ENCODE measurements at regions not wholly inside any gene's neighbourhood (a gene's known extent, or its start where the extent isn't known, plus 50 kb on each side); places are given as distances from the start of the nearest gene placed in this dataset.

DNA sequence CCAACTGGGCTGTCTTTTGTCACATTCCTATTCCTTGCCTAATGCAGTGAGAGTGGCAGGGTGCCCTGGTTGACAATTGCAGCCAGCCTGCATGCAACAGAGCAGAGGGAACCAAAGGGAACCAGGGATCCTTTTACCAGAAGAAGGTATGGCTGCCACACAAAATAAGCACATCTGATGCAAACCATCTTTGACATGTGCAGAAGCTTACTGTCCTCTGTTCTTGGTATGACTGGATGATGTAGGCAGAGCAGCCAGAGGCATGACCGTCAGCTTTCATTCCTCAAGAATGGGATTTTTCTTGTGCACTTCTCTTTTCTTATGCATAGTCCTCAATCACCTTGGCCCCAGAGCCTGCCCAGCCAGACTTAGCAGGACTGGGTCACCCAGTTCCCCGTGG lies 116.1 kb downstream of the UQCRFS1 start:
- no peak for DNase-seq (ENCODE audit: low spot score)

DNA sequence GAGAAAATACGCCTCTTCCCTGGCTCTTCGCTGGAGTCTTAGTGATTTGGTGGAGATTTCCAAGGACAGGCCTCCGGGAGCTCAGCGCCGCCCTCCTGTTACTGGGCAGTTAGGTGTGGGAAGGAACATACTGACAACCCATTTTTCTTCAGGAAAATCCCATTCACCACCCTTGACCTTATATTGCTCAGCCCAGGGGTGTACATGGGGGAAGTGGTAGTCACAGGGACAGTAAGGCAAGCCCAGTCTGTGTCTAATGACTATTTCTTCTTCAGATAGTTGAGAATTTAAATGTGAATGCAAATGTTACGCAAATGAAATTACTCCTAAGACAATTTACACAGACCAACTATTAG lies 119.4 kb downstream of the UQCRFS1 start:
- DNase-seq (ENCODE audit: low spot score): no peak

DNA sequence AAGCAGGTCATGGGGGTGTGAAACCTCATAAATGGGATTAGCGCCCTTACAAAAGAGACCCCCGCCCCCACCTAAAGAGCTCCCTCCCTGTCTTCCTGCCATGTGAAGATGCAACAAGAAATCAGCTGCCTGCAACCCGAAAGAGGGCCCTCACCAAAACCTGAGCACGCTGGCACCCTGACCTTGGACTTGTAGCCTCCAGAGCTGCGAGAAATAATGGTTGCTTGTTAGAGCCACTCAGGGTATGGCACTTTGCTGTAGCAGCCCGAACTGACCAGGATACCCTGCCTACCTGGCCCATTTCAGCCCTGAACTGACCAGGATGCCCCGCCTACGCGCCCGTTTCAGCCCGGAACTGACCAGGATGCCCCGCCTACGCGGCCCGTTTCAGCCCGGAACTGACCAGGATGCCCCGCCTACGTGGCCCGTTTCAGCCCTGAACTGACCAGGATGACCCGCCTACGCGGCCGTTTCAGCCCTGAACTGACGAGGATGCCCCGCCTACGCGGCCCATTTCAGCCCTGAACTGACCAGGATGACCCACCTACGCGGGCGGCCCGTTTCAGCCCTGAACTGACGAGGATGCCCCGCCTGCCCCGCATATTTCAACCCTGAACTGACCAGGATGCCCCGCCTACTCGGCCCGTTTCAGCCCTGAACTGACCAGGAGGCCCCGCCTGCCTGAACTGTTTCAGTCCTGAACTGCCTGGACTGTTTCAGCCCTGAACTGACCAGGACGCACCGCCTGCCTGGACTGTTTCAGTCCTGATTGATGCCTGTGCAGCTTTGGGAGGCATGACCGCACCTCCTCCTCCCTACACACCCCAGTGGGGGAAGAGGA lies 120.0 kb downstream of the UQCRFS1 start:
- no peak for DNase-seq (ENCODE audit: low spot score)

DNA sequence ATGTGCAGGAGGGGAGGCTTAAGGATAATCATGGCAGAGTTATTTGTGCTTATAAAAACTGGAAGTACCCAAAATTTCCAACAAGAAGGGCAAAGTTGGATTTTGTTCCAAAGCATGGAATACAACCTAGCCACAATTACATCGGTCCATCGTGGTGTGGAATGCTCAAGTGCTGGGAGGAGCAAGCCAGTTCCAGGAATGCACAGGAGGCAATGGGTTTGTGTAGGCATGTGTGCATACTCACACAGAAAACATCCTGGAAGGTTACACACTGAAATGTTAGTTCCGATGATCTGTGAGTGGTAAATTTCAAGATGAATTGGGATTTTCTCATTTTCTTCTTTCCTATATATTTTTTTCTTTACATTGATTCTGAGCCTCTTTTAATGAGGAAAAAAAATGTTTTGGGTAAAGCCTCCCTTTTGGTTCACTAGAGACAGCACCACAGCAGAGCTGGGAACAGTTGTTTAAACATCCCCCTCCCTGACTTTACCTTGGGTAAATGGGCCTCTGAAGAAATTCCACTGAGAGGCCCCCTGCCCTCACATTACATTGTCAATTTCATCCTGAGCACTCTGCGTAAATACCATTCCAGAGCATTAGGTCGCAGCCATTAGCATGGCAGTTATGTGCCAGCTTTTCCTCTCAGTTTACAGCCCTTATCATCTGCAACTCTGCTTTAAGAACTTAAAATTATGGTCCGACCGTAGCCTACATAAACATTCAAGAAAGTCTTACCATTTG lies 122.0 kb downstream of the UQCRFS1 start:
- no peak for DNase-seq (ENCODE audit: low spot score)

DNA sequence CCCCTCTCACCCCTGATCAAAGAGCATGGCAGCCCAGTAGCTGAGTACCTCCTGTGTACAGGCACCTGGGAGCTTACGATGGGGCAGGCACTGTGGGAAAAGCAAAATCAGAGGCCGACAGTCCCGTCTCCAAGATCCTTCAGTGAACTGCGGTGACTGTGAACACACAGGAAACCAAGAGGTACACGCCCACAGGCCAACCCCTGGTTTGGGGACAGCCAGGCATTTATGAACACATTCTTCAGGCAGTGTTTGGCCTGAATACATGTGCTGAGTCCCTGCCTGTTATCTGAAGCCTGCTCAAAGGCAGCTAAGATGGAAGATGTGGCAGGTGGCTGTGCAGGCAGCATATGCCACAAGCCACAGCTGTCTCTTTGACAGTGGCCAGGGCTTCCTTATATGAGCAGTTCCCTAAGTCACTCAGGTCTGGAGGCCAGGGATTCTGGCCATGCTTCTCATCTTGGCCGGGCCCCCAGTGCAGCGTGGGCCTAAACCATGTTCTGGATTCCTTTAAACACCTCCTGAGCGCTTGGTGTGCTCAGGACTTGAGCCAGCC lies 123.6 kb downstream of the UQCRFS1 start:
- no peak for DNase-seq (ENCODE audit: low spot score)

DNA sequence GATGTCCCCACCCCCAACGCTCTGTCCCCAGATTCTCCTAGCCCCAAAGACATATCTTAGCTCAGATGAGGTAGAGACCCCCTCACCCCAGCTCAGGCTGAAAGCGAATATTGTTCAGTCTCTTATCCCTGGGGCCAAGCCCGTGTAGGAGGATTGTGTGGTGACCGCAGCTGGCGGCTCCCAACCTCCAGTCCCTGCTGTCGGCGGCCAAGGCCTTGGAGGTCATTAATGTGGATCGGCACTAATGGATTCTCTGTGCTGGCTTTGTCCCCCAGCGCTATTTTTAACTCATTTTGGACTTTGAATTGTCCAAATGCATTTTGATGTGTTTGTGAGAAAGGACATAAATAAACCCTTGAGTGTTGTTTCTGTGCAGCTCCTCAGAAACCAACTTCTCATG lies 124.2 kb downstream of the UQCRFS1 start:
- DNase-seq (ENCODE audit: low spot score): no peak

DNA sequence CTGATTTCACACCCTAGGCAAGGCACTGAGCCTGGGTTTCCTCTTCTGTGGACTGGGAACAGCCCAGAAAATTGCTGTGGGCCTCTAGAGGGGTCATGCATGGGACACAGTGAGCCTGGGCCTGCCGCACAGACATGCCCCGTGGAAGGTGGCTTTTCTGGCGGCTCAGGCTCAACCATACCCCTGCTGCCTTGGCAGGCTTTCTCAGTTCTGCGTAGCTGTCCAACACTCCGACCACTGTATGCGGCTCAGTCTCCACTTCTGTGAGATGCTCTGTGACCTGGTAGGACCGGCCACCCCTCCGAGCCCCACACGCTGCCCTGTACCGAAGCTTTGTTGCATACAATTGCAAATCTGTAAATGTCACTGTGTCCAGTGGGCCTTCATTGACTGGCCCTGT lies 126.3 kb downstream of the UQCRFS1 start:
- DNase-seq (ENCODE audit: low spot score): no peak

DNA sequence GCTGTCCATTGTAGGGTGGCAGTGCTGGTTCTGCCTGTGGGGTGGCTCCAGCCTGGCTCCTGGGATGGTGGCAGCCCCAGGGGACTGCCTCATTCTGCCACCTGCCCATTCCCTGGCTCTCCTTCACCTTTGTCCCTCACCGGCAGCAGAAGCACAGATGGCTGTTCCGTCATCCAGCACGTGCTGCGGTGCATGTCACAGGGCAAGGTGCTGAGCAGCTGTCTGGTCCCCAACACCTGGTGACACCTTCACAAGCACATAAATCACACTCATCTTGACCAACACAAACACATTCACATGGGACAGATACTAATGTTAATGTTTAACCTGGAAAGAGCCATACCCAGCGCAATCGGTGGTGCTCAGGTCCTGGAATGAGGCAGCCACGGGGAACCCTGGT lies 126.8 kb downstream of the UQCRFS1 start:
- no peak for DNase-seq (ENCODE audit: low spot score)

DNA sequence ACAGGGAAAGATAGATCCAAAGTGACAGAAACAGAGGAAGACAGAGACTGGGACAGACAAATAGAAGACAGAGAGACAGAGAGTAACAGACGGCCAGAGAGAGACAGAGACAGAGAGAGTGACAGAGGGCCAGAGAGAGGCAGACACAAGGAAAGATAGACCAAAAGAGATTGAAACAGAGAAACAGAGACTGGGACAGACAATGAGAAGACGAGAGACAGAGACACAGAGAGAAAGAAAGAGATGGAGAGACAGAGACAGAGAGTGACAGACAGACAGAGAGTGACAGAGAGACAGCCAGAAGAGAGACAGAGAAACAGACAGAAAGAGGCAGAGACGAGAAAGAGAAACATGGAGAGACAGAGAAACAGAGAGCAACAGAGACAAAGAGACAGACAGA lies 127.3 kb downstream of the UQCRFS1 start:
- no peak for DNase-seq (ENCODE audit: low spot score)

DNA sequence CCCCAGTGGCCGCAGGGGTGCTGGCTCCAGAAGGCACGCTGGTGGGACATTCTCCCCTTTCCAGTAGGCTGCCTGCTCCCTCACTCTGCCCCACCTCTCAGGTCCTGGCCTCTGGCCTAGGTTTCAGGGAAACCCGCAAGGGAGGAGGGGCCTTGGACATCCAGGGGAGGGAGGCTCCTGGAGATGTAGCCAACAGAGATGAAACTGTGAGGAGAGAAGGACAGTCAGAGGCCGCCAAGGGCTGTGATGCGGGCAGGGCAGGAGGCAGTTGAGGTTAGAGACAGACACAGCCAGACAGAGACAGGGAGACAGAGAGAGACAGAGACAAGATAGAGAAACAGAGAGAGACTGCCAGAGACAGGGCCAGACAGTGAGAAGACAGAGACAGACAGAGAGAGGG lies 127.7 kb downstream of the UQCRFS1 start:
- no peak for DNase-seq (ENCODE audit: low spot score)

DNA sequence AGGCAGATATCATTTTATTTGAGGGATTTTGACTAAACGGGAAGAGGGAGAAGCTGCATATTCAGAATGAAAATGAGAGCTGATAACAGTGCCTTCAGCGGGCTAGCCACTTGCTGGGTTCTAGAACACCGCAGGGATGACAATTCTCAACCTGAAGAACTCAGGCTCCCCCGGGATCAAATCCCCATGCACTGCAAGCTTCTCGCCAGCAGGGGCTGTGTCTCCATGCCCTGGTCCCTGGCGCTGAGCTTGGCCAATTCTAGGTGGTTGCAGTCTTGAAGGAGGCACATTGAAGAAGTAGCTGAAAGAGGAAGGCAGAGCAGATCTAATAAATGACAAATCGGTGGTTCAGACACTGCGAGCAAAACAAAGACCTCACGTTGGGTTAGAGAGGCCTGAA lies 128.7 kb downstream of the UQCRFS1 start:
- DNase-seq (ENCODE audit: low spot score): no peak

DNA sequence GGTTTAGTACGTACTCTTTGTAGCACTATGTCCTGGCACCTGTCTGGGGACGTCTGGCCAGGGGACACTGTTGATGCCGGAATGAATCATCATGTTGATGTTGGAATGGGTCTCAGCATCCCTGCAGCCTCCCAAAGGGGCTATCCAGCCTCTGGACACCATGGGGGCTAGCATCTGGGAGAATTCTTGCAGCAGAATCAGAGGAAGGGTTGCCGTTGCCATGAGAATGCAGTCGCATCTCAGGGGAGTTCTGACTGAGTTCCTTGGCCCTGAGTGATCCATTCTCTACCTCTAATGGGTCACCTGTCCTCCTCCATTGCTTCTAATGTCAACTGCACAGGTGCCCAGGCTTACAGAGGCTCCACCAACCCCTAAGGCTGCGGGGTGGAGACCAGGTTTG lies 129.1 kb downstream of the UQCRFS1 start:
- DNase-seq (ENCODE audit: low spot score): no peak

DNA sequence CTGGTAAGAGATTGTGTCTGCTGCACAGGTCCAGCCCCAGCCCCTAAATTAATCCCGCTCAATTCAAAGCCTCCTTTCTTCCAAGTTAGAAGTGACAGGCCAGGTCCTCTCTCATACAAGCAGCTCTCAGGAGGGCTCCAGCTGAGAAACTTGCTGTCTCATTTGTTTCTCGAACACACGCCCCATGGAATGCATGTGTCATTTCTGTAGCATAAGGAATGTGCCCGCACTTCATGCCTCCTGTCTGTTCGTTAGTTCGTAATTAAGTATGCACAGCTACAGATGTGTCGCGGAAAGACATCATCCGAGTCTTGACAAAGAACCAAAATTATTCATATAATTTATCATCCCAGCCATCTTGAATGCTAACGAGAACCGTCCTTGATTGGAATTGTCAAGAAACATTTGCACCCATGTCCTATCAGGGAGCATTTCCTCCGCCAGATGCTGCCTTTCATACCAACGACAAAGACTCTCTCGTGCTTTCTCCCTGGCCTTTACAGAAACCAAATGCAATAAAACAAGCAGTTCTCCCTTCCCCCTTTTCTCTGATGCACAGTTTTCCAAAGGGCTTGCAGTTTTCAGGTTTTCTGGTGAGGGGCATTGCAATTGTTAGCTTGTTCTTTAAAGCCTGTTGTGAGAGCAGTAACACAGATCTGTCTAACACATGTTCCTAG lies 133.5 kb downstream of the UQCRFS1 start:
- no peak for DNase-seq (ENCODE audit: low spot score)

DNA sequence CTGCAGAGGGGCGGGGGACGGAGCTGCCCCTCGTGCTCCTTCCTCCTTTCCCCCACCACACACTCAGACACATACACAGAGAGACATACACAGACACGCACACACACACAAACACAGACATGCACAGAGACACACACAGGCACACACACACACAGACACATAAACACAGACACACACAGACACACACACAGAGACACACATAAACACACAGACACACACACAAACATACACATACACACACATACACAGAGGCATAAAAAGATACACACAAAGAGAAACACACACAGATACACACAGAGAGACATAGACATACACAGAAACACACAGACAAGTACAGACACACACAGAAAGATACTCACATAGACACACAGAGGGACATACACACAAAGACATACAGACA lies 136.0 kb downstream of the UQCRFS1 start:
- DNase-seq (ENCODE audit: low spot score): no peak

DNA sequence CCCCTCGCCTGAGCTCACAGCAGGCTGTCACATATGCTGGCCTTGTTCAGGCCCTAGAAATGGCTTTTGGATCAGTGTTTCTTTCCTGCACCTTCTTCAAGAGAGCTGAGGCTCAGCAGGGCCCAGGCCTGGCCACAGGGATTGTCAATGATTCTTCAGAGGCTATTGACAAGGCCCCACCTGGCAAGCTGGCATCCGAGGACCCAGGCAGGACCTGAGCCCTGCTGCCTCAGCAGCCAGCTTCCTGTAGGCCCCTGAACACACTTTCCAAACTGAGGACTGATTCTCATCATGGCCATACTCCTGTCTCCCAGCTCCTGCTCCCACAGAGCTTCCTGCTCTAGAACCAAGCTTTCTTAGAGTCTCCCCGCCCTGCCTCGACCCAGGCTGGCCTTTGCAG lies 136.8 kb downstream of the UQCRFS1 start:
- no peak for DNase-seq (ENCODE audit: low spot score)

DNA sequence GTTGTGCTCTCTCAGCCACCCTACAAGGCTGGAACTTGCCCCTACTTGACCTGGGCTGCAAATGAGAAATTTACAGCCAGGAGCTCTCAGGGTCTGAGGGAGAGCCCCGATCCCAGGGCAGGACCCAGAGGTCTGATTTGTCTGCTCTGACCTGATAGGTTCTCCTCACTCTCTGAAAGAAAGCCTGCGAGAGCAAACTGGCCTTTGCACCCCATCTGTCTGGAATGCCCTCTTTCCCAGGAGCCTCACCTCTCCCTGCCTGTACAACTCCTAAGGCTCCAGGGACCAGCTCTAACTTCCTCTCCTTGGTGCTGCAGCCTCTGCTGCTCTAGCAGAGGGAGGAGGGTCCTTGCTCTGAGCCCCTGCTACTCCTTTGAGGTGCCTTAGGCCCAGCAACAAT lies 137.8 kb downstream of the UQCRFS1 start:
- DNase-seq (ENCODE audit: low spot score): no peak

DNA sequence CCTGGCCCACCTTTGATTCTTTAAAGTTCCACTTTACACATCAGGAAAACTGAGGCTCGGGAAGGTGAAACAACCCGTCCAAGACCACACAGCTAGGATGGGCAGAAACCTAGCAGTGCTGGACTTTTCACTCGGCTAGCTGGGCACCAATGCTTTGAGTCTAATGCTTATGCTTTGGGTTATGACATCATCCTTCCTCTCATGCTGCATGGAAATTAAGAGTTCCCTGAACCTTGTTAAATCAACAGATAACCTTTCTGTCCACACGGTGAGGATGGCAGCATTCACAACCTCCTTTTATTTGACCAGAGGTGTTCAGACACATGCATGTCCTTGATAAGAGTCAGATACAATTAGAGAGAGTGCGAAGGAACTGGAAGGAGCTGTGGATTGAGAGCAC lies 138.4 kb downstream of the UQCRFS1 start:
- DNase-seq (ENCODE audit: low spot score): no peak

DNA sequence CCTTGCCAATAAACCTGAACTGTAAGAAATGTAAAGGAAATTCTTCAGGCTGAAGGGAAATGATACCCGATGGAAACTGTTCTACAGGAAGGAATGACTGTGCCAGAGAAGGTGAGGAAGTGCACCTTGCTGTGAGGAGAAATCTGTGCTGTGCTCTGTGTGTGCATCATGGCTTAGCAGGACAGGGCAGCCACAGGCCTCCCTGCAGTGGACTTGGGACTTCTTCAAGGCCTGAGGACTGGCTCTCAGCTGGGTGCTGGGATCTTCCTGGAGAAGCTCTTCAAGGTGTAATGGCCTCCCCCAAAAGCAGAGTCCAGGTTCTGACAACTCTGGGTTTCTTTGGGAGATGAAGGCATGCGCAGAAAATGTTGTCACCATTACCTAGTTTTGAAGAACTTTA lies 145.1 kb downstream of the UQCRFS1 start:
- no peak for DNase-seq (ENCODE audit: low spot score)

DNA sequence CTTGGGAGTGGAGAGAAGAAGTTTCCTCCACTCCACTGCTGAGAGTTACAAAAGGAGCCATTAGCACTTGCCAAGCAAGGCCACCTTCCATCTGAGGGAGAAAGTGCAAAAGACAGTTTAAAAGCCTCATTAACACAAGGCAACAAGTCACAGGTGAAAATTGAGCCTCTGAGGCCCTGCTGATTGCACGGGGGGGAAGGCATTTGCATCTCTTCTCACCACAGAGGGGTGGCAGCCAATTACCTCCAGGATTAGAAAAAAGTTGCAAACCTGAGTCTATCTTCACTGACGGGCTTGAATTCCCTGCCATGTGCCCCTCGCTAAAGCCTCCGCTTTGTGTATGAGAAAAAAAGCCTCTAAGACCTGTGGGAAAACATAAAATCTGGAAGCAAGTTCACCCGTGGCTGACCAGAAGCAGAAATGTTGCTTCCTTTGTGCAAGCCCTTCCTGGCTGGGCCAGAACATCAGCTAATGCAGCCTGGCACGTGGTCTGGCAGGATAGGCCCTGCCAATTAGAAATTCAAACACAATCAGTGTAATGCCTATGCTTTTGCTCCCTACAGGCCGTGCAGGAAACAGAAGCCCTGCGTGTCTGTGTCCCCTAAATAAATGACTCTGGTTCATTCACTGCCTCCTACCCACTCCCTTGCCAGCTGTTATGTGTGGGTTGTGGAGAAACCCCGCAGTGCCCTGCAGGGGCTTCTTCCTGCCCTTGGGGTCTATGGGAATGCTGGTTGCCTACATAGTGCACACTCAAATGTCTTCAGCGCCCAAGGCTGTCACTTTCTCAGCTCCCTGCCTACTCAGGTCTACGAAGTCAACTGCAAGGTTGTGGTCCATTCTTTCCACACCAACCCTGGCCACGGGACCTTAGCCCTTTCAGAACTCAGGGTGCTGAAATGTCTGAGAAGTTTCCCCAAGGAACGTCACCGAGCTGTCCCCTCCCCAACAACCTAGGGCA lies 150.2 kb downstream of the UQCRFS1 start:
- no peak for DNase-seq (ENCODE audit: low spot score)

DNA sequence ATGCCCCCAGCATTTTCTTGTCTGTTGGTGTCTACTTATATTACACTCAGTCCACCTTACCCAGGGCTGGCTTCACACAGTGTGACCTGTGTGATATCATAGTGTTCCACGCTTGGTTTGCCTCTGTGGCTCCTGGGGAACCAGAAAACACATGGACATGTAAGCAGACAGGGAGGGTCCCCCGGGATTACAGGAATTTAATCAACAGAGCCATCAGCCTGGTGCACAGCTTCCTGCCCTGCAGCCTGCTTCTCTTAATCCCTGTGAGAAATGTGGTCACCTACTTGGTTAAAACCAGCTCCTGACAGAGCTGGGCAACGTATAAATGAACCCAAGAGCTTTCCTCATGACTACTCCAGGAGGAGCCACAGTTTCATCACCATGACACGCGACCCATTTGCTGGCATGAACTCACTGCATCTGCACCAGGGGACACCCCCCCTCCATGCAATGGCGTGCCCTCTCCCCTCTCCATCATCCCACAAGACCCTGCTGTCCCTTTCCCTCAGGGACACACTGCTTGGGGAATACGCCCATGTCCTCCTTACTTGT lies 152.1 kb downstream of the UQCRFS1 start:
- DNase-seq (ENCODE audit: low spot score): no peak

DNA sequence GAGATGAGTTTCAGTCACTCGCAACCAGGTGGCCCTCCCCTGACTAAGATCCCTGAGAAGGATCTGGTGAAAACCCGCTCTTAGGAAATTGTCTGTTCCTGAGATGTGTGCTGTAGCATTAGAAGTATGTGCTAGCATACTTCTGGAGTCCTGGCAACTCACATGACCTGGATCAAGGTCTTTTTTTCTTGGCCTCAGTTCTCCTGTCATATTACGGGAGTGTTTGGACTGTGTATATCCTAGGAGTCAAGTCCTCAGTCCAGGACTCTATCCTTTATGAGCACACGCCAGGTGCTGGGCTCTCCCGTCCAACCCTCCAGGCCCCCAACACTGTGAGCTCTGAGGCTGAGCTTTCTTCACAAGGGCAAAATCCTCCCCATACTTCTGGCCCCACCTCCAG lies 156.4 kb downstream of the UQCRFS1 start:
- DNase-seq (ENCODE audit: low spot score): no peak

Measured in hematopoietic multipotent progenitor cell treated with erythropoietin and hydrocortisone succinate and interleukin-3 and kit ligand, for 17 days (in vitro differentiated cells).